ENCODE measurements at regions not wholly inside any gene's neighbourhood (a gene's known extent, or its start where the extent isn't known, plus 50 kb on each side); places are given as distances from the start of the nearest gene placed in this dataset.
A peak's percentile ranks its signal among the peaks of the same experiment; 100 is the strongest.

GRCh38 chr5:89972901-89973300 is 436.7 kb downstream of the CETN3 start:
- no peak for TF ChIP-seq CTCF (IDR thresholded peaks at IDR 0.05; ENCODE audit: control insufficient read depth, insufficient read depth, low read depth, low read length, missing control alignments)
- DNase-seq (ENCODE audit: low read depth), result no peak
- H3K4me3 ChIP-seq (ENCODE audit: control insufficient read depth, low read depth, low read length), result no peak overlapping the region

- no peak overlapping the region for H3K4me3 ChIP-seq (ENCODE audit: control insufficient read depth, low read depth, low read length)
- TF ChIP-seq CTCF (IDR thresholded peaks at IDR 0.05; ENCODE audit: control insufficient read depth, insufficient read depth, low read depth, low read length, missing control alignments), result no peak
- DNase-seq (ENCODE audit: low read depth), result no peak
Observed at GRCh38 chr5:89968958-89969381, 440.6 kb downstream of the CETN3 start.

- H3K4me3 ChIP-seq (ENCODE audit: control insufficient read depth, low read depth, low read length), result no peak overlapping the region
- TF ChIP-seq CTCF (IDR thresholded peaks at IDR 0.05; ENCODE audit: control insufficient read depth, insufficient read depth, low read depth, low read length, missing control alignments), result no peak
- DNase-seq (ENCODE audit: low read depth), result peak; percentile 1
Observed at GRCh38 chr5:89967771-89968444, 441.6 kb downstream of the CETN3 start.

GRCh38 chr5:89956838-89957237 is 452.7 kb downstream of the CETN3 start:
- H3K4me3 ChIP-seq (ENCODE audit: control insufficient read depth, low read depth, low read length), result no peak overlapping the region
- TF ChIP-seq CTCF (IDR thresholded peaks at IDR 0.05; ENCODE audit: control insufficient read depth, insufficient read depth, low read depth, low read length, missing control alignments), result no peak
- no peak for DNase-seq (ENCODE audit: low read depth)

GRCh38 chr5:89954916-89955315 is 454.6 kb downstream of the CETN3 start:
- H3K4me3 ChIP-seq (ENCODE audit: control insufficient read depth, low read depth, low read length), result no peak overlapping the region
- TF ChIP-seq CTCF (IDR thresholded peaks at IDR 0.05; ENCODE audit: control insufficient read depth, insufficient read depth, low read depth, low read length, missing control alignments), result no peak
- DNase-seq (ENCODE audit: low read depth), result no peak

- no peak for DNase-seq (ENCODE audit: low read depth)
- H3K4me3 ChIP-seq (ENCODE audit: control insufficient read depth, low read depth, low read length), result no peak overlapping the region
- TF ChIP-seq CTCF (IDR thresholded peaks at IDR 0.05; ENCODE audit: control insufficient read depth, insufficient read depth, low read depth, low read length, missing control alignments), result no peak
Observed at GRCh38 chr5:89951876-89952275, 457.7 kb downstream of the CETN3 start.

Data from AG09309 (cell line).